ENCODE measurements at regions not wholly inside any gene's neighbourhood (a gene's known extent, or its start where the extent isn't known, plus 50 kb on each side); places are given as distances from the start of the nearest gene placed in this dataset.

- DNase-seq, result no peak
Measured at GRCh38 chr1:208868554-208868953, 624.4 kb upstream of the PLXNA2 start.

- no peak for DNase-seq
Measured at GRCh38 chr1:208874915-208875314, 630.7 kb upstream of the PLXNA2 start.

- DNase-seq, result no peak
Measured at GRCh38 chr1:208879022-208879421, 634.8 kb upstream of the PLXNA2 start.

- no peak for DNase-seq
Measured at GRCh38 chr1:208880433-208881100, 636.4 kb upstream of the PLXNA2 start.

- no peak for DNase-seq
Measured at GRCh38 chr1:208885060-208885459, 640.9 kb upstream of the PLXNA2 start.

GRCh38 chr1:208885650-208886049, 641.5 kb upstream of the PLXNA2 start:
- no peak for DNase-seq

- no peak for DNase-seq
Measured at GRCh38 chr1:208888376-208888775, 644.2 kb upstream of the PLXNA2 start.

- DNase-seq, result no peak
Measured at GRCh38 chr1:208892147-208892546, 648.0 kb upstream of the PLXNA2 start.

- DNase-seq, result no peak
Measured at GRCh38 chr1:208893251-208893650, 649.1 kb upstream of the PLXNA2 start.

GRCh38 chr1:208895181-208895580, 651.0 kb upstream of the PLXNA2 start:
- no peak for DNase-seq

- DNase-seq, result no peak
Measured at GRCh38 chr1:208895820-208896219, 651.6 kb upstream of the PLXNA2 start.

- no peak for DNase-seq
Measured at GRCh38 chr1:208896768-208897167, 652.6 kb upstream of the PLXNA2 start.

- DNase-seq, result no peak
Measured at GRCh38 chr1:208899438-208899837, 655.3 kb upstream of the PLXNA2 start.

- no peak for DNase-seq
Measured at GRCh38 chr1:208903251-208903905, 659.2 kb upstream of the PLXNA2 start.

GRCh38 chr1:208907790-208908189, 663.6 kb upstream of the PLXNA2 start:
- no peak for DNase-seq

- DNase-seq, result no peak
Measured at GRCh38 chr1:208909011-208909984, 665.1 kb upstream of the PLXNA2 start.

- no peak for DNase-seq
Measured at GRCh38 chr1:208910161-208910560, 666.0 kb upstream of the PLXNA2 start.

- no peak for DNase-seq
Measured at GRCh38 chr1:208917281-208917680, 666.2 kb upstream of the CAMK1G start.

- DNase-seq, result no peak
Measured at GRCh38 chr1:208917723-208918122, 665.8 kb upstream of the CAMK1G start.

GRCh38 chr1:208918160-208918559, 665.4 kb upstream of the CAMK1G start:
- DNase-seq, result no peak

- no peak for DNase-seq
Measured at GRCh38 chr1:208919371-208919770, 664.1 kb upstream of the CAMK1G start.

GRCh38 chr1:208921259-208921658, 662.3 kb upstream of the CAMK1G start:
- no peak for DNase-seq

GRCh38 chr1:208923456-208923855, 660.1 kb upstream of the CAMK1G start:
- DNase-seq, result no peak

All from AML-193 (cell line).